Endometrium (tissue), 2 donors: ENCODE measurements at regions not wholly inside any gene's neighbourhood (a gene's known extent, or its start where the extent isn't known, plus 50 kb on each side); places are given as distances from the start of the nearest gene placed in this dataset.
"Not testable (repeated sequence)": the region's sequence is repeated elsewhere in the genome, so short reads cannot be mapped to it uniquely, and the experiment has no call there.

ENCODE experiments used
- FAIRE-seq: peaks from 2 replicates; lab custom pipeline; 2012; peaks lifted over from hg19 to GRCh38; lab: Jason Lieb, UNC
- donor health status: control.
- donor health status: control.

- FAIRE-seq = no peak
These were observed 106.9 kb upstream of the ATL2 start for GRCh38 chr2:38483776-38484501.

- FAIRE-seq = not testable (repeated sequence)
These were observed 105.6 kb upstream of the ATL2 start for GRCh38 chr2:38482710-38483109.

GRCh38 chr2:38480617-38481016 lies 103.5 kb upstream of the ATL2 start:
- no peak for FAIRE-seq

- no peak for FAIRE-seq
These were observed 99.9 kb upstream of the ATL2 start for GRCh38 chr2:38477006-38477405.

- FAIRE-seq = no peak
These were observed 98.5 kb upstream of the ATL2 start for GRCh38 chr2:38475567-38475881.

GRCh38 chr2:38474715-38475566 lies 97.9 kb upstream of the ATL2 start:
- FAIRE-seq = no peak

- no peak for FAIRE-seq
These were observed 97.0 kb upstream of the ATL2 start for GRCh38 chr2:38474021-38474456.

- FAIRE-seq = no peak
These were observed 96.4 kb upstream of the ATL2 start for GRCh38 chr2:38473333-38474005.

GRCh38 chr2:38470115-38470514 lies 93.0 kb upstream of the ATL2 start:
- FAIRE-seq = no peak

- no peak for FAIRE-seq
These were observed 90.8 kb upstream of the ATL2 start for GRCh38 chr2:38467768-38468455.

GRCh38 chr2:38466876-38467767 lies 90.0 kb upstream of the ATL2 start:
- FAIRE-seq = peak; percentile 15

GRCh38 chr2:38466409-38466808 lies 89.3 kb upstream of the ATL2 start:
- FAIRE-seq = no peak

GRCh38 chr2:38465789-38466127 lies 88.7 kb upstream of the ATL2 start:
- no peak for FAIRE-seq

GRCh38 chr2:38464971-38465788 lies 88.1 kb upstream of the ATL2 start:
- no peak for FAIRE-seq

GRCh38 chr2:38463752-38464151 lies 86.7 kb upstream of the ATL2 start:
- no peak for FAIRE-seq

- peak; percentile 33 for FAIRE-seq
These were observed 85.1 kb upstream of the ATL2 start for GRCh38 chr2:38462121-38462661.

- FAIRE-seq = no peak
These were observed 84.4 kb upstream of the ATL2 start for GRCh38 chr2:38461470-38461869.

GRCh38 chr2:38460313-38460712 lies 83.2 kb upstream of the ATL2 start:
- no peak for FAIRE-seq

- no peak for FAIRE-seq
These were observed 77.0 kb upstream of the ATL2 start for GRCh38 chr2:38454081-38454480.

- FAIRE-seq = not testable (repeated sequence)
These were observed 74.7 kb upstream of the ATL2 start for GRCh38 chr2:38451778-38452177.
